Right lobe of liver (tissue), 6 donors: ENCODE measurements at regions not wholly inside any gene's neighbourhood (a gene's known extent, or its start where the extent isn't known, plus 50 kb on each side); places are given as distances from the start of the nearest gene placed in this dataset.

ENCODE experiments used
- ATAC-seq, 4 donors: fragments of 200-7000 bp; cut with Tn5 transposase; one replicate each; pipeline ENCODE4 v1.9.1; 2020; ENCODE audit warnings: mild to moderate bottlenecking in 4 of 4, moderate library complexity in 4 of 4
- DNase-seq, 3 donors: peaks; one replicate each; pipeline ENCODE4 v3.0.0-alpha.2; 2020
- H3K27ac ChIP-seq, 3 donors: fragments of 200-600 bp; one replicate each; pipeline ENCODE4 v1.8.0; 2022
- H3K27me3 ChIP-seq, 2 donors: fragments of 200-600 bp; one replicate each; pipeline ENCODE4 v1.8.0; 2022
- H3K36me3 ChIP-seq, 4 donors: fragments of 200-600 bp; sonication (generic) in 1 of 4; one replicate each; pipeline versions ENCODE4 v1.5.1 to v1.8.0; 2017 to 2022; ENCODE audit warnings: control low read depth in 1 of 4
- H3K4me1 ChIP-seq, 4 donors: fragments of 200-600 bp; sonication (generic) in 1 of 4; one replicate each; pipeline versions ENCODE4 v1.5.1 to v1.8.0; 2017 to 2022; ENCODE audit warnings: control low read depth in 1 of 4
- H3K4me3 ChIP-seq, 3 donors: fragments of 200-600 bp; one replicate each; pipeline ENCODE4 v1.8.0; 2022
- H3K9me3 ChIP-seq, 4 donors: fragments of 200-600 bp; sonication (generic) in 1 of 4; one replicate each; pipeline versions ENCODE4 v1.5.1 to v1.8.0; 2017 to 2022; ENCODE audit warnings: control low read depth in 1 of 4
- POLR2A ChIP-seq: fragments of 450-650 bp; IDR thresholded peaks from one replicate; pipeline ENCODE4 v1.6.1; 2017; ENCODE audit warnings: antibody characterized with exemption, mild to moderate bottlenecking
- WGBS: methylation state at CpG from one replicate; pipeline ENCODE4 v1.1.6; 2018; ENCODE audit warnings: low coverage, low lambda C conversion rate; ENCODE audit not compliant: insufficient coverage; ENCODE audit errors: missing lambda C conversion rate; 5-methylcytosine and 5-hydroxymethylcytosine counted together
- intact Hi-C, 2 donors: fragments of 100-400 bp; cut with DNase I; formaldehyde crosslinking; loops; one replicate each; pipeline versions ENCODE4 v1.11.2 to v1.14.1; 2022
- TF ChIP-seq, protein P1 (sequence below), 4 donors: fragments of 200-600 bp in 3 of 4; fragments of 450-650 bp in 1 of 4; IDR thresholded peaks; one replicate each; pipeline versions ENCODE4 v1.5.1 to v1.8.0; 2016 to 2022; ENCODE audit warnings: antibody characterized with exemption in 4 of 4, mild to moderate bottlenecking in 2 of 4
- donor health status: DM: no; HTN: yes; CAD: no.
- donor health status: DM: no; HTN: no; CAD: no.
- donor health status: DM: no; HTN: no; CAD: no.
- donor health status: DM: no; HTN: yes; CAD: no.
- donor health status: DM: no; HTN: yes; CAD: no.

DNA sequence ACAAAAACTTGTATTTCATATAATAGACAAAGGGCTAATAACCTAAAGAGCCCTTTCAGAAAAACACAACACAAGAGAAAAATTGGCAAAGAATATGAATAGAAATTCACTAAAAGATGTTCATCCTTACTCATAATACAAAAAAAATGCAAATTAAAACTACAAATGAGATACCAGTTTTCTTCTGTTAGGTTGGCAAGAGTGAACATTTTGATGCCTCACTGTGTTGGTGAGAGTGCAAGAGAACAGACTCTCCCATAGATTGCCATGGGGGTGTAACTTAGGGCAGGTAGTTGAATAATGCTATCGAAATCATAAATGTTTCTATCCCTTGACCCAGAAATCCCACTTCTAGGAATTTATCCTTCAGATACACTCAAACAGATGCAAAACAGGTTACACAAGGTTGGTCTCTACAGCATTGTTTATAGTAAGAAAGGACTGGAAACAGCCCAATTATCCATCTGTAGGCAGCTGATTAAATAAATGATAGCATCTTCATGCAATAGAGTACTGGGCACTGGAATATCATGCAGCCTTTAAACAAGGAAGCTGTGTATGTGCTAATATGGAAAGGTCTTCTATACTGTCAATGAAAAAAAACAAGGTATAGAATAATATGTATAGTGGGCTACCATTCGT is 146.3 kb downstream of the TLE3 start:
- intact Hi-C loops = no loop called here
- 57% methylated on average over 2 of the region's 2 CpGs for WGBS
- no peak for ATAC-seq

DNA sequence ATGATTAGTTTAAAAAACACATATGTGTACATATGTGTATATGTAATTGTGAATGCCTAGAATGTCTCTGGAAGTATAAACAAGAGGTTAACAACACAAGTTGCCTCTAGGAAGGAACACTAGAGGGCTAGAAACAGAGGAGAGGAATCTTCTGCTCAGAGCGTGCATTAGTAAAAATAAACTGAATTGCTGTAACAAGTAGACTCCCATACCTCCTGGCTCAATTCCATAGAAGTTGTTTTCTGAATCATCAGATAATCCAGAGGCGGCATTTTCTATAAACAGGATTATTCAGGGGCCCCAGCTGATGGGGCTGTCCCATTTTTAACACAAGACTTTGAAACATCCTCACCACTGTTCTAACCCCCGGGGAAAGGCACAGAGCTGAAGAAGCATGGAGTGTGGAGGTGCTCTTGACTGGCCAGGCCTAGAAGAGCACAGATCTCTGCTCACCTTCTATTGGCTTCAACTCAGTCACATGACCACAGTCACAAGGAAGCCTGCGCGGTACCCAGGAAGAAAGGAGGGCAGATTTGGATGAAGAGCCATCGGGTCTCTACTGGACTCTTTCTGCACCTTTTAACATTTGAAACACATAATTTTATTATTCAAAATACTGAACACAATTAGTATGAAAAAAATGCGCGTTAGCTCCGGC is 145.7 kb downstream of the TLE3 start:
- no peak overlapping the region for H3K27ac ChIP-seq
- H3K36me3 ChIP-seq = no peaks in the 10 kb centered on the region
- no peaks in the 10 kb centered on the region for H3K27me3 ChIP-seq
- TF ChIP-seq POLR2A = no peak
- TF ChIP-seq, protein P1, sequence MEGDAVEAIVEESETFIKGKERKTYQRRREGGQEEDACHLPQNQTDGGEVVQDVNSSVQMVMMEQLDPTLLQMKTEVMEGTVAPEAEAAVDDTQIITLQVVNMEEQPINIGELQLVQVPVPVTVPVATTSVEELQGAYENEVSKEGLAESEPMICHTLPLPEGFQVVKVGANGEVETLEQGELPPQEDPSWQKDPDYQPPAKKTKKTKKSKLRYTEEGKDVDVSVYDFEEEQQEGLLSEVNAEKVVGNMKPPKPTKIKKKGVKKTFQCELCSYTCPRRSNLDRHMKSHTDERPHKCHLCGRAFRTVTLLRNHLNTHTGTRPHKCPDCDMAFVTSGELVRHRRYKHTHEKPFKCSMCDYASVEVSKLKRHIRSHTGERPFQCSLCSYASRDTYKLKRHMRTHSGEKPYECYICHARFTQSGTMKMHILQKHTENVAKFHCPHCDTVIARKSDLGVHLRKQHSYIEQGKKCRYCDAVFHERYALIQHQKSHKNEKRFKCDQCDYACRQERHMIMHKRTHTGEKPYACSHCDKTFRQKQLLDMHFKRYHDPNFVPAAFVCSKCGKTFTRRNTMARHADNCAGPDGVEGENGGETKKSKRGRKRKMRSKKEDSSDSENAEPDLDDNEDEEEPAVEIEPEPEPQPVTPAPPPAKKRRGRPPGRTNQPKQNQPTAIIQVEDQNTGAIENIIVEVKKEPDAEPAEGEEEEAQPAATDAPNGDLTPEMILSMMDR (IDR thresholded peaks at IDR 0.05) = no peak
- no peak for DNase-seq
- H3K4me3 ChIP-seq = no peak overlapping the region
- no peaks in the 10 kb centered on the region for H3K4me1 ChIP-seq
- ATAC-seq = no peak
- no peaks in the 10 kb centered on the region for H3K9me3 ChIP-seq
- 89% methylated on average over 8 of the region's 9 CpGs for WGBS
- intact Hi-C loops = no loop called here

More for the DNA sequence above, 146.3 kb downstream of the TLE3 start:
- Histone ChIP-seq H3K4me3 (no peak overlapping the region), H3K9me3 (no peaks in the 10 kb centered on the region), H3K36me3 (no peaks in the 10 kb centered on the region), H3K27ac (no peak overlapping the region), H3K27me3 (no peaks in the 10 kb centered on the region), H3K4me1 (no peaks in the 10 kb centered on the region)
- DNase-seq = no peak
- TF ChIP-seq, protein P1 (IDR thresholded peaks at IDR 0.05) = no peak
- TF ChIP-seq POLR2A = no peak

DNA sequence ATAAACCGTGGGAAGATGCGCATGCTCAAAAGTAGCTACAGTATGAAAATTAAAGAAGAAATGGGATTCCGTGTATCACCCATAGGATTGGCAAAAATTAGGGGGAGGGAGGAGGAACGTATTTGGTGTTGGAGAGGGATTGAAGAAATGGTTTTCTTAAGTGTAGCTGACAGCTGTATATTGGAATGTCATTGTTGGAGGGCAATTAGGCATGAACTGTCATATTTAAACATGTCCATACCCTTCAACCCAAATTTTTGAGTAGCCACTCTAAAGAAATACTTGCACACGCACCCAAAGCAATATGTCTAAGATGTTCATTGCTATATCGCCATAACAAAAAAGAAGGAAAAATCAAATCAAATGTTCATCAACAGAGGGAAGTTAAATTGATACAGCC is 144.7 kb downstream of the TLE3 start:
- Histone ChIP-seq H3K27me3 (no peaks in the 10 kb centered on the region), H3K4me1 (no peaks in the 10 kb centered on the region), H3K36me3 (no peaks in the 10 kb centered on the region), H3K9me3 (no peaks in the 10 kb centered on the region), H3K4me3 (no peak overlapping the region), H3K27ac (no peak overlapping the region)
- intact Hi-C loops = no loop called here
- DNase-seq = no peak
- no peak for ATAC-seq
- WGBS = 66% methylated on average over 6 of the region's 6 CpGs
- TF ChIP-seq POLR2A = no peak
- TF ChIP-seq, protein P1 (IDR thresholded peaks at IDR 0.05) = no peak

DNA sequence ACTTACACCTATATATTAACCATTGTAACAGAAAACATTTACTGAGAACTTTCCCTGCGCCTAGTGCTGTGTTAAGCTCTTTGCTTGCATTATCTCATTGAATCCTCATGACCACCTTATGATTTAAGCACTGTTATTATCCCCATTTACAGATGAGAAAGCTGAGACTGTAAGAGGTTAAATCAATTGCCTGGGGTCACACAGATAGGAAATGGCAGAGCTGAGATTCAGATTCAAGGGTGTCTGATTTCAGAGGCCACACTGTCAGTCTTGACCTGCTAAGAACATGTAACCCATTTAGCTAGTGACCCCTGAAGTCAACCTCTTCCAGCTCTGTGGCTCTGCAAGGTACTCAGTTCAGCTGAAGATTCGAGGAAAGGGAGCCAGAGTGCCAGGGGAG is 143.9 kb downstream of the TLE3 start:
- 30% methylated on average over 1 of the region's 2 CpGs for WGBS
- no peak for TF ChIP-seq POLR2A
- TF ChIP-seq, protein P1 (IDR thresholded peaks at IDR 0.05) = no peak
- DNase-seq = no peak

More for the DNA sequence above, 143.9 kb downstream of the TLE3 start:
- no peaks in the 10 kb centered on the region for H3K27me3 ChIP-seq
- no peaks in the 10 kb centered on the region for H3K36me3 ChIP-seq
- intact Hi-C loops = no loop called here
- H3K4me1 ChIP-seq = no peaks in the 10 kb centered on the region
- H3K27ac ChIP-seq = no peak overlapping the region
- ATAC-seq = no peak
- H3K4me3 ChIP-seq = no peak overlapping the region
- no peaks in the 10 kb centered on the region for H3K9me3 ChIP-seq
